CD4-positive, alpha-beta T cell (primary cell): ENCODE measurements at regions not wholly inside any gene's neighbourhood (a gene's known extent, or its start where the extent isn't known, plus 50 kb on each side); places are given as distances from the start of the nearest gene placed in this dataset.

Experiments used
- ATAC-seq: fragments of 200-7000 bp; cut with Tn5 transposase; one replicate; pipeline ENCODE4 v1.10.0; 2022; ENCODE audit warnings: mild to moderate bottlenecking; ENCODE audit not compliant: poor library complexity
- CTCF ChIA-PET: fragments of 350-600 bp; sonication (Branson Sonifier 250); formaldehyde crosslinking; loops from one replicate; lab custom pipeline; 2021; ENCODE audit warnings: antibody characterized with exemption, inconsistent platforms; lab: Charles Lee
- POLR2A ChIA-PET: fragments of 350-600 bp; sonication (Branson Sonifier 250); formaldehyde crosslinking; loops from one replicate; lab custom pipeline; 2021; ENCODE audit warnings: antibody characterized with exemption, inconsistent platforms; lab: Charles Lee
- DNase-seq, 14 experiments: peaks; one replicate each; pipeline ENCODE4 v3.0.0-alpha.2; 2013 to 2020; ENCODE audit warnings: mixed read lengths in 2 of 14
- H3K27ac ChIP-seq, 2 donors: one replicate each; pipeline versions ENCODE4 v1.5.1 to v1.7.0; 2013; ENCODE audit warnings: low read length in 2 of 2, low read depth in 1 of 2, mild to moderate bottlenecking in 1 of 2
- H3K27me3 ChIP-seq, 2 experiments: 1 replicate in 1 of 2; 2 replicates in 1 of 2; pipeline versions ENCODE4 v1.6.1 to v1.7.0; 2013; ENCODE audit warnings: low read length in 2 of 2, control low read depth in 1 of 2, mild to moderate bottlenecking in 1 of 2, moderate library complexity in 1 of 2; ENCODE audit not compliant: insufficient read depth in 2 of 2, control insufficient read depth in 1 of 2
- H3K36me3 ChIP-seq: one replicate; pipeline ENCODE4 v1.6.1; 2013; ENCODE audit warnings: low read length, control low read depth; ENCODE audit not compliant: insufficient read depth
- H3K4me1 ChIP-seq: one replicate; pipeline ENCODE4 v1.6.1; 2013; ENCODE audit warnings: low read length, control low read depth; ENCODE audit not compliant: insufficient read depth
- H3K4me3 ChIP-seq: one replicate; pipeline ENCODE4 v1.5.1; 2013; ENCODE audit warnings: mild to moderate bottlenecking, low read length, moderate library complexity
- H3K9me3 ChIP-seq, 2 experiments: 1 replicate in 1 of 2; 2 replicates in 1 of 2; pipeline versions ENCODE4 v1.6.1 to v1.7.0; 2013; ENCODE audit warnings: low read length in 2 of 2, mild to moderate bottlenecking in 2 of 2, control low read depth in 1 of 2, moderate library complexity in 1 of 2; ENCODE audit not compliant: control insufficient read depth in 1 of 2, insufficient read depth in 1 of 2
- H3K27ac Mint-ChIP-seq: one replicate; pipeline ENCODE4 v1.8.0; 2020; ENCODE audit warnings: mixed read lengths
- H3K27me3 Mint-ChIP-seq: one replicate; pipeline ENCODE4 v1.8.0; 2021; ENCODE audit warnings: mixed read lengths
- H3K36me3 Mint-ChIP-seq: one replicate; pipeline ENCODE4 v1.8.0; 2021; ENCODE audit warnings: low read depth, mixed read lengths
- H3K4me1 Mint-ChIP-seq: one replicate; pipeline ENCODE4 v1.8.0; 2021; ENCODE audit warnings: low read depth, mixed read lengths
- H3K4me3 Mint-ChIP-seq: one replicate; pipeline ENCODE4 v1.8.0; 2020; ENCODE audit warnings: mild to moderate bottlenecking, mixed read lengths
- H3K9me3 Mint-ChIP-seq: one replicate; pipeline ENCODE4 v1.8.0; 2020; ENCODE audit warnings: mixed read lengths
- intact Hi-C, 2 experiments: fragments of 100-400 bp; cut with DNase I in 1 of 2; cut with micrococcal nuclease in 1 of 2; formaldehyde crosslinking; loops; one replicate each; pipeline versions ENCODE4 v1.15.1 to v1.9.0; 2023 to 2025; cut with DNase I, micrococcal nuclease
- TF ChIP-seq, protein P1 (sequence below): fragments of 200-600 bp; IDR thresholded peaks from one replicate; pipeline ENCODE4 v1.8.0; 2022; ENCODE audit warnings: antibody characterized with exemption, mild to moderate bottlenecking

DNA sequence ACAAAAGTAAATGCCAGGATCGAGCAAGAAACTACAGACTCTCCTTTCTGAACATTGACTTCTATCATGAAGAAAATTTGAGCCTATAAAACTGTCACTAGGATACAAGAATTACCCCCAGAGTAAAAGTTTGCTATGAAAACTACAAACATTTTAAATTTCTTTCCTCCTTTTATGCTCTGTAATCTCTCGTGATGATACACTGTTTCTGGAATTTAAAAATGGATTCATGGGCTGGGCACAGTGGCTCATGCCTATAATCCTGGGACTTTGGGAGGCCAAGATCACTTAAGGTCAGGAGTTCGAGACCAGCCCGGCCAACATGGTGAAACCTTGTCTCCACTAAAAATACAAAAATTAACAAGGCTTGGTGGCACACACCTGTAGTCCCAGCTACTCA, 181.3 kb downstream of the ZNF281 start:
- CTCF ChIA-PET: no interaction called here
- H3K27ac Mint-ChIP-seq: no peak overlapping the region
- no peaks in the 10 kb centered on the region for H3K36me3 Mint-ChIP-seq

DNA sequence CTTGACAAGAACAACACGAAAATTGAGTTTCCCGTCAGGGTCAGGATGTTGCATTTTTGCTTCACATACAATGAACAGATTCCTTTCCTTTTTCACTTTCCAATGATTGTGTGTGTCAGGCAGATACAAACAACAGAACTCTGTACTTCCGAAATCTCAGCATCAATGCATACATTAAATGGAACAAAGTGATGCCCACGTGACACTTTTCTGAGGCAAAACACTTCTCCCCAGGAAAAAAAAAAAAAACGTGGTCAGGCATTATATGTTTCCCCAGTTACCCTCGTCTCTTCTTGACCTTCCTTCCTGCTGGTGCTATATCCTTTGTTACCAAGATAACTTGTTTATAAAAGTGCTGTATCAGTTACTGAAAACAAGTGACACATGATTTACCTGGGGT, 181.8 kb downstream of the ZNF281 start:
- Mint-ChIP-seq H3K4me3 (no peak overlapping the region), H3K27ac (no peak overlapping the region), H3K36me3 (no peaks in the 10 kb centered on the region), H3K9me3 (no peaks in the 10 kb centered on the region), H3K4me1 (peaks cover 26% of the 10 kb centered on the region), H3K27me3 (no peaks in the 10 kb centered on the region)
- no peak overlapping the region for H3K27ac ChIP-seq
- no peak for ATAC-seq
- no peaks in the 10 kb centered on the region for H3K27me3 ChIP-seq
- no peaks in the 10 kb centered on the region for H3K9me3 ChIP-seq
- TF ChIP-seq, protein P1, sequence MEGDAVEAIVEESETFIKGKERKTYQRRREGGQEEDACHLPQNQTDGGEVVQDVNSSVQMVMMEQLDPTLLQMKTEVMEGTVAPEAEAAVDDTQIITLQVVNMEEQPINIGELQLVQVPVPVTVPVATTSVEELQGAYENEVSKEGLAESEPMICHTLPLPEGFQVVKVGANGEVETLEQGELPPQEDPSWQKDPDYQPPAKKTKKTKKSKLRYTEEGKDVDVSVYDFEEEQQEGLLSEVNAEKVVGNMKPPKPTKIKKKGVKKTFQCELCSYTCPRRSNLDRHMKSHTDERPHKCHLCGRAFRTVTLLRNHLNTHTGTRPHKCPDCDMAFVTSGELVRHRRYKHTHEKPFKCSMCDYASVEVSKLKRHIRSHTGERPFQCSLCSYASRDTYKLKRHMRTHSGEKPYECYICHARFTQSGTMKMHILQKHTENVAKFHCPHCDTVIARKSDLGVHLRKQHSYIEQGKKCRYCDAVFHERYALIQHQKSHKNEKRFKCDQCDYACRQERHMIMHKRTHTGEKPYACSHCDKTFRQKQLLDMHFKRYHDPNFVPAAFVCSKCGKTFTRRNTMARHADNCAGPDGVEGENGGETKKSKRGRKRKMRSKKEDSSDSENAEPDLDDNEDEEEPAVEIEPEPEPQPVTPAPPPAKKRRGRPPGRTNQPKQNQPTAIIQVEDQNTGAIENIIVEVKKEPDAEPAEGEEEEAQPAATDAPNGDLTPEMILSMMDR: no peak
- ChIA-PET POLR2A (no interaction called here), CTCF (no interaction called here)
- intact Hi-C loops: no loop called here
- H3K36me3 ChIP-seq: no peaks in the 10 kb centered on the region
- DNase-seq: no peak
- peaks cover 16% of the 10 kb centered on the region for H3K4me1 ChIP-seq
- H3K4me3 ChIP-seq: no peak overlapping the region

More for the DNA sequence above, 181.3 kb downstream of the ZNF281 start:
- Mint-ChIP-seq H3K9me3 (no peaks in the 10 kb centered on the region), H3K27me3 (no peaks in the 10 kb centered on the region), H3K4me1 (peaks cover 26% of the 10 kb centered on the region), H3K4me3 (no peak overlapping the region)
- no peak for ATAC-seq
- TF ChIP-seq, protein P1: no peak
- no peaks in the 10 kb centered on the region for H3K36me3 ChIP-seq
- peaks cover 16% of the 10 kb centered on the region for H3K4me1 ChIP-seq
- DNase-seq: no peak
- no peak overlapping the region for H3K4me3 ChIP-seq
- no peak overlapping the region for H3K27ac ChIP-seq
- intact Hi-C loops: no loop called here
- POLR2A ChIA-PET: no interaction called here
- H3K9me3 ChIP-seq: no peaks in the 10 kb centered on the region
- H3K27me3 ChIP-seq: no peaks in the 10 kb centered on the region
